H1 (cell line): ENCODE measurements at regions not wholly inside any gene's neighbourhood (a gene's known extent, or its start where the extent isn't known, plus 50 kb on each side); places are given as distances from the start of the nearest gene placed in this dataset.

Experiments
- CTCF ChIA-PET: fragments of 300-600 bp; sonication (Branson Sonifier 250); formaldehyde crosslinking; loops from one replicate; lab custom pipeline; 2021; ENCODE audit not compliant: partially characterized antibody; lab: Charles Lee
- POLR2A ChIA-PET: fragments of 300-600 bp; sonication (Branson Sonifier 250); formaldehyde crosslinking; loops from one replicate; lab custom pipeline; 2021; ENCODE audit warnings: inconsistent platforms; ENCODE audit not compliant: partially characterized antibody; lab: Charles Lee
- DNase-seq, 2 experiments: peaks; one replicate each; pipeline versions ENCODE4 v3.0.0 to v3.0.0-alpha.2; 2010 to 2022; ENCODE audit warnings: low spot score in 2 of 2, low read depth in 1 of 2, mixed read lengths in 1 of 2
- FAIRE-seq: peaks from 2 replicates; lab custom pipeline; 2011; peaks lifted over from hg19 to GRCh38; lab: Jason Lieb, UNC
- H2AFZ ChIP-seq: 2 replicates; pipeline ENCODE4 v1.8.1; 2012; ENCODE audit warnings: low read length, inconsistent platforms
- H2AK5ac ChIP-seq: 2 replicates; pipeline ENCODE4 v1.6.1; 2013; ENCODE audit warnings: low read depth, low read length
- H2BK120ac ChIP-seq: replicated peaks from 2 replicates; pipeline ENCODE3; 2013; ENCODE audit warnings: low read depth, low read length, inconsistent platforms
- H2BK12ac ChIP-seq: 2 replicates; pipeline ENCODE4 v1.6.1; 2013; ENCODE audit warnings: low read depth, low read length
- H2BK15ac ChIP-seq: 2 replicates; pipeline ENCODE4 v1.6.1; 2013; ENCODE audit warnings: low read length
- H2BK20ac ChIP-seq: 2 replicates; pipeline ENCODE4 v1.6.1; 2013; ENCODE audit warnings: low read length
- H2BK5ac ChIP-seq: 2 replicates; pipeline ENCODE4 v1.6.1; 2013; ENCODE audit warnings: low read depth, low read length
- H3K14ac ChIP-seq: 2 replicates; pipeline ENCODE4 v1.6.1; 2013; ENCODE audit warnings: inconsistent platforms; ENCODE audit not compliant: insufficient read length
- H3K18ac ChIP-seq: 2 replicates; pipeline ENCODE4 v1.6.1; 2013; ENCODE audit warnings: low read length; ENCODE audit errors: extremely low read depth
- H3K23ac ChIP-seq: 2 replicates; pipeline ENCODE4 v1.6.1; 2013; ENCODE audit warnings: inconsistent platforms; ENCODE audit not compliant: insufficient read length
- H3K23me2 ChIP-seq: 2 replicates; pipeline ENCODE4 v1.6.1; 2013; ENCODE audit warnings: low read depth, low read length
- H3K27ac ChIP-seq: 2 replicates; pipeline ENCODE4 v1.6.1; 2011; ENCODE audit warnings: low read depth, low read length, inconsistent platforms
- H3K27me3 ChIP-seq, 4 experiments: replicated peaks in 1 of 4; 1 replicate in 1 of 4; 2 replicates in 3 of 4; pipeline versions ENCODE4 v1.6.1 to v1.8.1; 2011 to 2013; ENCODE audit warnings: low read length in 3 of 4, mild to moderate bottlenecking in 3 of 4, inconsistent platforms in 2 of 4, mixed read lengths in 2 of 4, moderate library complexity in 1 of 4; ENCODE audit not compliant: control insufficient read depth in 3 of 4, insufficient read depth in 3 of 4; ENCODE audit errors: extremely low read depth in 1 of 4
- H3K36me3 ChIP-seq, 4 experiments: 2 replicates each; pipeline versions ENCODE4 v1.6.1 to v1.8.1; 2011 to 2013; ENCODE audit warnings: mild to moderate bottlenecking in 4 of 4, low read length in 3 of 4, moderate library complexity in 2 of 4, control low read depth in 1 of 4, inconsistent platforms in 1 of 4; ENCODE audit not compliant: insufficient read depth in 4 of 4, control insufficient read depth in 2 of 4
- H3K4ac ChIP-seq: replicated peaks from 2 replicates; pipeline ENCODE3; 2013; ENCODE audit warnings: low read length, low read depth, mixed read lengths, inconsistent platforms; ENCODE audit not compliant: insufficient read length
- H3K4me1 ChIP-seq, 4 experiments: replicated peaks in 1 of 4; 1 replicate in 1 of 4; 2 replicates in 3 of 4; pipeline versions ENCODE4 v1.6.1 to v1.8.1; 2011 to 2013; ENCODE audit warnings: low read length in 3 of 4, inconsistent platforms in 2 of 4, mixed read lengths in 1 of 4; ENCODE audit not compliant: insufficient read depth in 4 of 4, control insufficient read depth in 3 of 4
- H3K4me2 ChIP-seq, 2 experiments: 2 replicates each; pipeline versions ENCODE4 v1.6.1 to v1.8.1; 2011 to 2013; ENCODE audit warnings: low read depth in 2 of 2, low read length in 2 of 2, control low read depth in 1 of 2, inconsistent platforms in 1 of 2, mild to moderate bottlenecking in 1 of 2; ENCODE audit not compliant: insufficient read depth in 1 of 2
- H3K4me3 ChIP-seq, 4 experiments: fragments of 200-600, 300-600 bp in 1 of 4; sonication (generic), shearing (Covaris generic), sonication (Bioruptor Twin) in 1 of 4; 2 replicates each; pipeline versions ENCODE4 v1.5.1 to v1.8.1; 2011 to 2016; ENCODE audit warnings: low read length in 4 of 4, low read depth in 3 of 4, control low read depth in 2 of 4, inconsistent platforms in 2 of 4, mild to moderate bottlenecking in 2 of 4, mixed read lengths in 1 of 4, moderate library complexity in 1 of 4; ENCODE audit not compliant: insufficient read depth in 2 of 4; ENCODE audit errors: extremely low read depth in 1 of 4
- H3K56ac ChIP-seq: replicated peaks from 2 replicates; pipeline ENCODE3; 2013; ENCODE audit warnings: low read depth, mild to moderate bottlenecking, mixed read lengths, low read length, inconsistent platforms; ENCODE audit not compliant: insufficient read length
- H3K79me1 ChIP-seq: 2 replicates; pipeline ENCODE4 v1.6.1; 2013; ENCODE audit warnings: low read depth, low read length, control low read depth
- H3K79me2 ChIP-seq, 2 experiments: 2 replicates each; pipeline versions ENCODE4 v1.6.1 to v1.8.1; 2012 to 2013; ENCODE audit warnings: low read length in 2 of 2, mild to moderate bottlenecking in 2 of 2, inconsistent platforms in 1 of 2; ENCODE audit not compliant: insufficient read depth in 2 of 2, control insufficient read depth in 1 of 2
- H3K9ac ChIP-seq, 4 experiments: replicated peaks in 1 of 4; 1 replicate in 1 of 4; 2 replicates in 3 of 4; pipeline versions ENCODE4 v1.6.1 to v1.8.1; 2011 to 2013; ENCODE audit warnings: low read depth in 3 of 4, low read length in 3 of 4, control low read depth in 2 of 4, mild to moderate bottlenecking in 2 of 4, moderate library complexity in 2 of 4, inconsistent platforms in 1 of 4; ENCODE audit errors: extremely low read depth in 1 of 4
- H3K9me3 ChIP-seq, 2 experiments: 2 replicates each; pipeline versions ENCODE4 v1.6.1 to v1.8.1; 2012 to 2013; ENCODE audit warnings: mild to moderate bottlenecking in 2 of 2, moderate library complexity in 2 of 2, control low read depth in 1 of 2, inconsistent platforms in 1 of 2, low read depth in 1 of 2, low read length in 1 of 2, mixed read lengths in 1 of 2; ENCODE audit not compliant: insufficient read depth in 2 of 2
- H4K20me1 ChIP-seq, 2 experiments: replicated peaks in 1 of 2; 2 replicates each; pipeline versions ENCODE3 to v1.8.1; 2011 to 2013; ENCODE audit warnings: inconsistent platforms in 2 of 2, low read length in 2 of 2, mild to moderate bottlenecking in 1 of 2; ENCODE audit not compliant: insufficient read depth in 2 of 2, control insufficient read depth in 1 of 2
- H4K5ac ChIP-seq: 2 replicates; pipeline ENCODE4 v1.6.1; 2013; ENCODE audit warnings: low read length, low read depth, mixed read lengths, inconsistent platforms; ENCODE audit not compliant: insufficient read length
- H4K8ac ChIP-seq: 2 replicates; pipeline ENCODE4 v1.8.0; 2013; ENCODE audit warnings: mild to moderate bottlenecking, moderate library complexity, low read length, inconsistent platforms; ENCODE audit not compliant: insufficient read depth; ENCODE audit errors: extremely low read depth
- H4K91ac ChIP-seq: replicated peaks from 2 replicates; pipeline ENCODE3; 2013; ENCODE audit warnings: low read length, mixed read lengths, inconsistent platforms; ENCODE audit not compliant: insufficient read length
- WGBS, 2 experiments: shearing (Covaris generic) in 1 of 2; methylation state at CpG; one replicate each; pipeline versions ENCODE4 v1.1.6 to v1.1.7; 2013 to 2015; ENCODE audit warnings: low lambda C conversion rate in 2 of 2, mixed read lengths in 2 of 2, inconsistent platforms in 1 of 2, low coverage in 1 of 2, missing lambda C conversion rate in 1 of 2; ENCODE audit not compliant: insufficient replicate concordance in 2 of 2, insufficient coverage in 1 of 2, insufficient read length in 1 of 2; ENCODE audit errors: extremely low coverage in 1 of 2, missing lambda C conversion rate in 1 of 2; 5-methylcytosine and 5-hydroxymethylcytosine counted together

- no peak overlapping the region for H4K5ac ChIP-seq
- no peak overlapping the region for H3K27ac ChIP-seq
- no peaks in the 10 kb centered on the region for H3K27me3 ChIP-seq
- H3K79me2 ChIP-seq = no peaks in the 10 kb centered on the region
- H4K91ac ChIP-seq = no peak overlapping the region
- no peaks in the 10 kb centered on the region for H4K20me1 ChIP-seq
- no peak overlapping the region for H3K23ac ChIP-seq
- no peak overlapping the region for H2BK15ac ChIP-seq
- H3K4me1 ChIP-seq = no peaks in the 10 kb centered on the region
- no peak overlapping the region for H2BK20ac ChIP-seq
- H2AK5ac ChIP-seq = no peak overlapping the region
- H3K36me3 ChIP-seq = no peaks in the 10 kb centered on the region
- DNase-seq (no peak), FAIRE-seq (no peak)
- POLR2A ChIA-PET = no interaction called here
- no peaks in the 10 kb centered on the region for H3K23me2 ChIP-seq
- H4K8ac ChIP-seq = no peak overlapping the region
- H3K18ac ChIP-seq = no peak overlapping the region
- no peak overlapping the region for H2AFZ ChIP-seq
- H3K9ac ChIP-seq = no peak overlapping the region
- H2BK5ac ChIP-seq = no peak overlapping the region
- 85% methylated on average over 1 of the region's 1 CpG; no CpG with 5 or more reads in 1 of the 2 experiments for WGBS, 2 experiments
- H2BK12ac ChIP-seq = no peak overlapping the region
- H3K4me3 ChIP-seq = no peak overlapping the region
- H3K14ac ChIP-seq = no peak overlapping the region
- no peak overlapping the region for H3K56ac ChIP-seq
- no peak overlapping the region for H3K4me2 ChIP-seq
- H3K79me1 ChIP-seq = no peaks in the 10 kb centered on the region
- H2BK120ac ChIP-seq = no peak overlapping the region
- H3K4ac ChIP-seq = no peak overlapping the region
- CTCF ChIA-PET = no interaction called here
- H3K9me3 ChIP-seq = no peaks in the 10 kb centered on the region
Measured at GRCh38 chr7:12783421-12784095, 96.1 kb downstream of the ARL4A start.
